Panc1 (cell line): ENCODE measurements at regions not wholly inside any gene's neighbourhood (a gene's known extent, or its start where the extent isn't known, plus 50 kb on each side); places are given as distances from the start of the nearest gene placed in this dataset.

ENCODE experiments used
- ATAC-seq: fragments of 200-7000 bp; cut with Tn5 transposase; 2 replicates; pipeline ENCODE4 v1.9.1; 2020; ENCODE audit warnings: mild to moderate bottlenecking, moderate library complexity
- BruUV-seq: library from RNA; stranded (reverse); fragments of 400-500 nt; replicated peaks from 2 replicates; lab custom pipeline; 2021; lab: Mats Ljungman, UMichigan
- CTCF ChIA-PET: fragments of 300-600 bp; sonication (Branson Sonifier 250); formaldehyde crosslinking; loops from one replicate; lab custom pipeline; 2022; ENCODE audit warnings: antibody characterized with exemption; lab: Charles Lee
- POLR2A ChIA-PET: fragments of 300-600 bp; sonication (Branson Sonifier 250); formaldehyde crosslinking; loops from one replicate; lab custom pipeline; 2022; ENCODE audit warnings: antibody characterized with exemption; lab: Charles Lee
- DNase-seq: peaks from one replicate; pipeline ENCODE4 v3.0.0-alpha.2; 2010; ENCODE audit warnings: low read depth, low spot score
- H3K27ac ChIP-seq: 2 replicates; pipeline ENCODE4 v1.5.1; 2011; ENCODE audit warnings: mild to moderate bottlenecking, low read length, inconsistent platforms
- H3K27me3 ChIP-seq: fragments of 200-500 bp; sonication (Bioruptor generic); 2 replicates; pipeline ENCODE4 v1.6.0; 2014; ENCODE audit warnings: low read length, inconsistent platforms; ENCODE audit not compliant: control insufficient read depth, insufficient read depth
- H3K36me3 ChIP-seq: fragments of 200-500 bp; sonication (Bioruptor generic); 2 replicates; pipeline ENCODE4 v1.5.1; 2014; ENCODE audit warnings: inconsistent platforms, mild to moderate bottlenecking, low read length, moderate library complexity; ENCODE audit not compliant: control insufficient read depth, insufficient read depth
- H3K4me1 ChIP-seq: 2 replicates; pipeline ENCODE4 v1.5.1; 2011; ENCODE audit warnings: inconsistent platforms, mild to moderate bottlenecking, low read length, moderate library complexity; ENCODE audit not compliant: control insufficient read depth, insufficient read depth
- H3K4me3 ChIP-seq, 2 experiments: 2 replicates each; pipeline ENCODE4 v1.5.1; 2011 to 2012; ENCODE audit warnings: low read depth in 2 of 2, low read length in 2 of 2, mild to moderate bottlenecking in 2 of 2, inconsistent platforms in 1 of 2, moderate library complexity in 1 of 2
- H3K9me3 ChIP-seq: fragments of 200-500 bp; sonication (Bioruptor generic); 2 replicates; pipeline ENCODE4 v1.5.1; 2014; ENCODE audit warnings: low read depth, mild to moderate bottlenecking, inconsistent platforms, low read length, moderate library complexity; ENCODE audit not compliant: control insufficient read depth, insufficient read depth
- CTCF ChIP-seq: fragments of 450-650 bp; IDR thresholded peaks from 2 replicates; pipeline ENCODE4 v1.5.1; 2017; ENCODE audit warnings: mild to moderate bottlenecking
- POLR2AphosphoS5 ChIP-seq: IDR thresholded peaks from 2 replicates; pipeline ENCODE4 v1.6.1; 2012; ENCODE audit warnings: mild to moderate bottlenecking, low read depth, low read length, moderate library complexity
- SIN3A ChIP-seq: IDR thresholded peaks from 2 replicates; pipeline ENCODE4 v1.6.1; 2012; ENCODE audit warnings: low read depth, mild to moderate bottlenecking, low read length, moderate library complexity, borderline replicate concordance; ENCODE audit not compliant: insufficient read depth
- TCF7L2 ChIP-seq: IDR thresholded peaks from 2 replicates; pipeline ENCODE4 v1.6.1; 2011; ENCODE audit warnings: mild to moderate bottlenecking, low read depth, low read length, inconsistent platforms
- in situ Hi-C: cut with HindIII; loops from 2 replicates; pipeline ENCODE4 v1.10.0; 2016; ENCODE audit warnings: low sequenced_read_pairs, low pct_unique_long_range_greater_than_20kb
- intact Hi-C: fragments of 100-400 bp; cut with micrococcal nuclease; formaldehyde crosslinking; loops from one replicate; pipeline ENCODE4 v1.10.0; 2022; ENCODE audit not compliant: unreplicated experiment
- TF ChIP-seq, protein P1 (sequence below), 2 experiments: IDR thresholded peaks; 2 replicates each; pipeline ENCODE4 v1.6.1; 2011 to 2012; ENCODE audit warnings: low read depth in 2 of 2, control low read depth in 1 of 2, low read length in 1 of 2, mild to moderate bottlenecking in 1 of 2, moderate library complexity in 1 of 2; ENCODE audit not compliant: insufficient read depth in 1 of 2

DNA sequence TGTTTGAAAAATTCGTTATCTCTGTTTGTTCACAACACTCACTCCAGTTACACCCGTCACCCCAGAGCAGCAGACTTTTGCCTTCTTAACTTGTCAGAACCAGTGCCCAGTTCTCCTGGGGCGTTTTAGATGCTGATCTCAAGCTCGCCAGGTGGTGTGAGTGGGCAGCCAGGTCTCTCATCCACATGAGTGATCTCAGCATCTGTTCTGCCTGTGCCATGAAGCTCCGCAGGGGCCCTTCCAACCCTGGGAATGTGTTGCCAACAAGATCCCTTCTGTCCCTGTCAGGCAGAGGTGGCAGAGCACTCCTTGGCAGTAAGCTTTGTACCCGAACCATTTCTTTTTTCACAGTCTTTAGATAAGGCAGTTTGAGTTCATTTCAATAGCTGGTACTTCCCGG, 896.5 kb downstream of the UQCRFS1 start:
- in situ Hi-C loops: no loop called here
- BruUV-seq: no TSS peak
- Histone ChIP-seq H3K9me3 (no peaks in the 10 kb centered on the region), H3K4me1 (no peaks in the 10 kb centered on the region), H3K27me3 (no peaks in the 10 kb centered on the region; the same call in 1 of the 2 replicates), H3K36me3 (no peaks in the 10 kb centered on the region), H3K27ac (no peak overlapping the region), H3K4me3 (no peak overlapping the region)
- ChIA-PET POLR2A (no interaction called here), CTCF (no interaction called here)
- intact Hi-C loops: no loop called here
- DNase-seq: no peak
- no peak for ATAC-seq
- TF ChIP-seq CTCF (no peak), TCF7L2 (no peak), POLR2AphosphoS5 (no peak), SIN3A (no peak)
- TF ChIP-seq, protein P1, sequence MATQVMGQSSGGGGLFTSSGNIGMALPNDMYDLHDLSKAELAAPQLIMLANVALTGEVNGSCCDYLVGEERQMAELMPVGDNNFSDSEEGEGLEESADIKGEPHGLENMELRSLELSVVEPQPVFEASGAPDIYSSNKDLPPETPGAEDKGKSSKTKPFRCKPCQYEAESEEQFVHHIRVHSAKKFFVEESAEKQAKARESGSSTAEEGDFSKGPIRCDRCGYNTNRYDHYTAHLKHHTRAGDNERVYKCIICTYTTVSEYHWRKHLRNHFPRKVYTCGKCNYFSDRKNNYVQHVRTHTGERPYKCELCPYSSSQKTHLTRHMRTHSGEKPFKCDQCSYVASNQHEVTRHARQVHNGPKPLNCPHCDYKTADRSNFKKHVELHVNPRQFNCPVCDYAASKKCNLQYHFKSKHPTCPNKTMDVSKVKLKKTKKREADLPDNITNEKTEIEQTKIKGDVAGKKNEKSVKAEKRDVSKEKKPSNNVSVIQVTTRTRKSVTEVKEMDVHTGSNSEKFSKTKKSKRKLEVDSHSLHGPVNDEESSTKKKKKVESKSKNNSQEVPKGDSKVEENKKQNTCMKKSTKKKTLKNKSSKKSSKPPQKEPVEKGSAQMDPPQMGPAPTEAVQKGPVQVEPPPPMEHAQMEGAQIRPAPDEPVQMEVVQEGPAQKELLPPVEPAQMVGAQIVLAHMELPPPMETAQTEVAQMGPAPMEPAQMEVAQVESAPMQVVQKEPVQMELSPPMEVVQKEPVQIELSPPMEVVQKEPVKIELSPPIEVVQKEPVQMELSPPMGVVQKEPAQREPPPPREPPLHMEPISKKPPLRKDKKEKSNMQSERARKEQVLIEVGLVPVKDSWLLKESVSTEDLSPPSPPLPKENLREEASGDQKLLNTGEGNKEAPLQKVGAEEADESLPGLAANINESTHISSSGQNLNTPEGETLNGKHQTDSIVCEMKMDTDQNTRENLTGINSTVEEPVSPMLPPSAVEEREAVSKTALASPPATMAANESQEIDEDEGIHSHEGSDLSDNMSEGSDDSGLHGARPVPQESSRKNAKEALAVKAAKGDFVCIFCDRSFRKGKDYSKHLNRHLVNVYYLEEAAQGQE (IDR thresholded peaks at IDR 0.05; ENCODE audit: insufficient read depth in 1 of 2, low read depth in 2 of 2, low read length in 1 of 2): no peak

- no TSS peak for BruUV-seq
- intact Hi-C loops (no loop called here), in situ Hi-C loops (no loop called here)
- Histone ChIP-seq H3K36me3 (no peaks in the 10 kb centered on the region), H3K9me3 (no peaks in the 10 kb centered on the region), H3K4me3 (no peak overlapping the region), H3K27me3 (no peaks in the 10 kb centered on the region; the same call in 1 of the 2 replicates), H3K4me1 (no peaks in the 10 kb centered on the region), H3K27ac (no peak overlapping the region)
- no peak for TF ChIP-seq SIN3A
- TF ChIP-seq, protein P1 (IDR thresholded peaks at IDR 0.05; ENCODE audit: insufficient read depth in 1 of 2, low read depth in 2 of 2, low read length in 1 of 2): no peak
- no peak for TF ChIP-seq POLR2AphosphoS5
- no peak for TF ChIP-seq TCF7L2
- no peak for TF ChIP-seq CTCF
- ATAC-seq (no peak), DNase-seq (no peak)
- CTCF ChIA-PET: interaction anchor here (0.6 kb wide), 1 partner anchor 53 kb away, joined by 5 read pairs; no protein-coding TSS in a partner anchor
- POLR2A ChIA-PET: no interaction called here
Observed at GRCh38 chr19:28314756-28315155, 898.2 kb downstream of the UQCRFS1 start.
